ENCODE measurements at regions not wholly inside any gene's neighbourhood (a gene's known extent, or its start where the extent isn't known, plus 50 kb on each side); places are given as distances from the start of the nearest gene placed in this dataset.

GRCh38 chr7:9621927-9622326, 1188.5 kb downstream of the NXPH1 start:
- TF ChIP-seq TAF1 (IDR thresholded peaks at IDR 0.05; ENCODE audit: borderline replicate concordance, insufficient read depth, low read length) (no peak), POLR2AphosphoS5 (IDR thresholded peaks at IDR 0.05; ENCODE audit: low read depth, low read length) (no peak), FOXP2 (optimal IDR thresholded peaks at IDR 0.05; ENCODE audit: borderline replicate concordance, extremely low read depth, extremely low read length, insufficient read depth) (no peak), SIN3A (IDR thresholded peaks at IDR 0.05; ENCODE audit: borderline replicate concordance, insufficient read depth, low read length) (no peak)
- TF ChIP-seq, protein P1, sequence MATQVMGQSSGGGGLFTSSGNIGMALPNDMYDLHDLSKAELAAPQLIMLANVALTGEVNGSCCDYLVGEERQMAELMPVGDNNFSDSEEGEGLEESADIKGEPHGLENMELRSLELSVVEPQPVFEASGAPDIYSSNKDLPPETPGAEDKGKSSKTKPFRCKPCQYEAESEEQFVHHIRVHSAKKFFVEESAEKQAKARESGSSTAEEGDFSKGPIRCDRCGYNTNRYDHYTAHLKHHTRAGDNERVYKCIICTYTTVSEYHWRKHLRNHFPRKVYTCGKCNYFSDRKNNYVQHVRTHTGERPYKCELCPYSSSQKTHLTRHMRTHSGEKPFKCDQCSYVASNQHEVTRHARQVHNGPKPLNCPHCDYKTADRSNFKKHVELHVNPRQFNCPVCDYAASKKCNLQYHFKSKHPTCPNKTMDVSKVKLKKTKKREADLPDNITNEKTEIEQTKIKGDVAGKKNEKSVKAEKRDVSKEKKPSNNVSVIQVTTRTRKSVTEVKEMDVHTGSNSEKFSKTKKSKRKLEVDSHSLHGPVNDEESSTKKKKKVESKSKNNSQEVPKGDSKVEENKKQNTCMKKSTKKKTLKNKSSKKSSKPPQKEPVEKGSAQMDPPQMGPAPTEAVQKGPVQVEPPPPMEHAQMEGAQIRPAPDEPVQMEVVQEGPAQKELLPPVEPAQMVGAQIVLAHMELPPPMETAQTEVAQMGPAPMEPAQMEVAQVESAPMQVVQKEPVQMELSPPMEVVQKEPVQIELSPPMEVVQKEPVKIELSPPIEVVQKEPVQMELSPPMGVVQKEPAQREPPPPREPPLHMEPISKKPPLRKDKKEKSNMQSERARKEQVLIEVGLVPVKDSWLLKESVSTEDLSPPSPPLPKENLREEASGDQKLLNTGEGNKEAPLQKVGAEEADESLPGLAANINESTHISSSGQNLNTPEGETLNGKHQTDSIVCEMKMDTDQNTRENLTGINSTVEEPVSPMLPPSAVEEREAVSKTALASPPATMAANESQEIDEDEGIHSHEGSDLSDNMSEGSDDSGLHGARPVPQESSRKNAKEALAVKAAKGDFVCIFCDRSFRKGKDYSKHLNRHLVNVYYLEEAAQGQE (IDR thresholded peaks at IDR 0.05; ENCODE audit: insufficient read depth in 1 of 2, low read depth in 2 of 2, low read length in 2 of 2): no peak

DNA sequence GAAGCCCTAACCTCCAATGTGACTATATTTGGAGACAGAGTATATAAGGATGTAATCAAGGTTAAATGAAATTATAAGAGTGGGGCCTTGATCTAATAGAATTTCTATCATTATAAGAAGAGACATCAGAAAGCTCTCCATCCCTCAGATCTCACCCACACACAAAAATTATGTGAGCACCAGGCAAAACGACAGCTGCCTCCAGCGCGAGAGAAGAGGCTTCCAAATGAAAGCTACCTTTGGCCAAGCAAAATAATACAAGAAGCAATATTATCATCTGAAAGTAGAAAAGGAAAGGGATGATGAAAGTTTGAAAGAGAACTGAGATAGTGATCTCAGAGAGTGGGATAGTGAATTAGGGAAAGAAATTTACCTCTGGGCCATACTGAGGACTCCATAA, 1192.5 kb downstream of the NXPH1 start:
- TF ChIP-seq, protein P1 (IDR thresholded peaks at IDR 0.05; ENCODE audit: insufficient read depth in 1 of 2, low read depth in 2 of 2, low read length in 2 of 2): no peak

DNA sequence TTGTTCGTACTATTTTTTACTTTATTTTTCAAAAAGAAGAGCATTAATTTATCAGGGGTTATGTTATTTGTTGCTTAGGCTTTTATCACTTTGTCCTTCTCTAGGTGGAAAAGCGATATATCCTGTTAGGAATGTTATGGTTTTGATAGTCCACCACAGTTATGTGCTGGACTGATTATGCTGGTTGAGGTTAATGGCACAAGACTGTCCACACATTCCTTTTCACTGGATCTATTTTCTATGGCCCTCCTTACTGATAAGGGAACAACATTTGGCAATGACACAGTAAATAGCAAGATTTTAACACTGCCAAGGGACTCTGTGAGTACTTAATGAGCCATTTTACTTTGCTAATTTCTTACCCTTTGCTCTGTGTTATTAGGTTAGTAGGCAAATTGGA, 1212.3 kb downstream of the NXPH1 start:
- no peak for TF ChIP-seq TAF1 (IDR thresholded peaks at IDR 0.05; ENCODE audit: borderline replicate concordance, insufficient read depth, low read length)
- TF ChIP-seq FOXP2 (optimal IDR thresholded peaks at IDR 0.05; ENCODE audit: borderline replicate concordance, extremely low read depth, extremely low read length, insufficient read depth): no peak
- no peak for TF ChIP-seq POLR2AphosphoS5 (IDR thresholded peaks at IDR 0.05; ENCODE audit: low read depth, low read length)
- TF ChIP-seq SIN3A (IDR thresholded peaks at IDR 0.05; ENCODE audit: borderline replicate concordance, insufficient read depth, low read length): no peak
- TF ChIP-seq, protein P1 (IDR thresholded peaks at IDR 0.05; ENCODE audit: insufficient read depth in 1 of 2, low read depth in 2 of 2, low read length in 2 of 2): no peak

GRCh38 chr7:9657257-9657656, 1223.8 kb downstream of the NXPH1 start:
- TF ChIP-seq POLR2AphosphoS5 (IDR thresholded peaks at IDR 0.05; ENCODE audit: low read depth, low read length): no peak

DNA sequence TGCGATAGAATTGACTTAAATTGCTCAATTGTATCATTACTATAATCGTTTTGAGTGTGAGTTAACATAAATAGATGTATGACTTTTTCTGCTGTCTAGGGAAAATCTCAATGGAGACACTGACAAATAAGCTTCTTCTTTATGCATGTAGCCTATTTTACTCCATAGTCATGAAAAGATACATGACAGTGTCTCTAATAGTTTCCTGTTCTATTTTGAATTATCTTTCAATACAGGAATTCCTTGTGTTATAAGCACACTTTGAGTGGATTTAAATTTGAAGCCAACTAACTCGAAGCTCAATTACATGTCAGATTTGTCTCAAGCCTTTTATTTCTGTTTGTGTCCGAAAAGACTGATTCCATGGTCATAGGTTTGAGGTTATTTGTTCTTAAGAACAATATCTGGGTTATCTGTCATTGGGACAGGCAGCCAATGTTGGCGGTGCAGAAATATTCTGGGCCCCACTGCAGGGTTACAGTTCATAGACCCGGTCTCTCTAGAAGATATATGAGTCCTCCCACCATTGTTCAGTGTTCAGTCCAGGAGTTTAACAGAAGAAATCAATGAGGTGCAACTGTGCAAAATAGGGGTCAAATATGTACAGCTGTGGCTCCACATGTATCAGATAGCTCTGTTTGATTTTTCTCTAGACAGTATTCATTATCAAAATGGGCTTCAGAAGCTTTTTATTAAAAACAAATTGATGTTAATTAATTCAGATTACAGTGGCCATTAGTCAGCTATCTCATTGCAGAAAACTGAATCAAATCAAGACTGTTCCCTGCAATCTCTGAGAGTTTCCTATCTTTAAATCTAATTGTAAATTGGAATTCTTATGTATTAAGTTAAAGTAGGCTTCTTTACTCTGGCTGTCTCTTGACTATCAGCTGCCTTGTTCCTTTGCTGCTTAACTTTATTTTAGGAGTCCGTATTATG, 1238.8 kb downstream of the NXPH1 start:
- TF ChIP-seq, protein P1 (IDR thresholded peaks at IDR 0.05; ENCODE audit: insufficient read depth in 1 of 2, low read depth in 2 of 2, low read length in 2 of 2): no peak
- TF ChIP-seq TAF1 (IDR thresholded peaks at IDR 0.05; ENCODE audit: borderline replicate concordance, insufficient read depth, low read length): no peak

All from PFSK-1 (cell line).